IMR-90 (cell line): ENCODE measurements at regions not wholly inside any gene's neighbourhood (a gene's known extent, or its start where the extent isn't known, plus 50 kb on each side); places are given as distances from the start of the nearest gene placed in this dataset.

Experiments
- ATAC-seq: fragments of 200-7000 bp; cut with Tn5 transposase; 2 replicates; pipeline ENCODE4 v1.9.1; 2020; ENCODE audit warnings: low read depth, mild to moderate bottlenecking, moderate library complexity
- BruUV-seq: library from RNA; stranded (reverse); fragments of 400-500 nt; replicated peaks from 2 replicates; lab custom pipeline; 2021; lab: Mats Ljungman, UMichigan
- CTCF ChIA-PET: fragments of 300-600 bp; formaldehyde crosslinking; extraction: SDS; loops from one replicate; lab custom pipeline; 2021; ENCODE audit warnings: antibody characterized with exemption; lab: Yijun Ruan, JAX
- POLR2A ChIA-PET: fragments of 300-600 bp; sonication (Branson Sonifier 250); formaldehyde crosslinking; loops from one replicate; lab custom pipeline; 2022; ENCODE audit warnings: antibody characterized with exemption; ENCODE audit not compliant: unreplicated experiment; lab: Charles Lee
- DNase-seq: peaks from one replicate; pipeline ENCODE4 v3.0.0; 2013
- H2AFZ ChIP-seq: replicated peaks from 2 replicates; pipeline ENCODE3; 2013; ENCODE audit warnings: low read length, mild to moderate bottlenecking; ENCODE audit not compliant: poor library complexity
- H2AK5ac ChIP-seq: 2 replicates; pipeline ENCODE4 v1.6.1; 2013; ENCODE audit warnings: low read depth, low read length, inconsistent platforms
- H2AK9ac ChIP-seq: replicated peaks from 2 replicates; pipeline ENCODE3; 2013; ENCODE audit warnings: mild to moderate bottlenecking, low read depth, low read length, moderate library complexity; ENCODE audit not compliant: poor library complexity
- H2BK120ac ChIP-seq: 2 replicates; pipeline ENCODE4 v1.6.1; 2013; ENCODE audit warnings: low read depth, low read length, inconsistent platforms
- H2BK15ac ChIP-seq: 3 replicates; pipeline ENCODE4 v1.6.1; 2013; ENCODE audit warnings: low read depth, low read length, inconsistent platforms
- H2BK20ac ChIP-seq: 2 replicates; pipeline ENCODE4 v1.6.1; 2013; ENCODE audit warnings: low read depth, mild to moderate bottlenecking, inconsistent platforms, low read length, moderate library complexity
- H2BK5ac ChIP-seq: 2 replicates; pipeline ENCODE4 v1.6.1; 2013; ENCODE audit warnings: mild to moderate bottlenecking, low read depth, low read length, inconsistent platforms; ENCODE audit not compliant: poor library complexity, severe bottlenecking
- H3K14ac ChIP-seq: replicated peaks from 2 replicates; pipeline ENCODE4 v1.6.1; 2013; ENCODE audit warnings: low read depth, low read length, inconsistent platforms
- H3K18ac ChIP-seq: 2 replicates; pipeline ENCODE4 v1.6.1; 2013; ENCODE audit warnings: low read depth, low read length, control low read depth
- H3K23ac ChIP-seq: 2 replicates; pipeline ENCODE4 v1.6.1; 2013; ENCODE audit warnings: low read depth, low read length, inconsistent platforms
- H3K27ac ChIP-seq: 2 replicates; pipeline ENCODE4 v1.5.1; 2013; ENCODE audit warnings: mild to moderate bottlenecking, control low read depth, low read length; ENCODE audit not compliant: insufficient read depth
- H3K27me3 ChIP-seq: 2 replicates; pipeline ENCODE4 v1.6.1; 2013; ENCODE audit warnings: low read length; ENCODE audit not compliant: control insufficient read depth, insufficient read depth
- H3K36me3 ChIP-seq: 2 replicates; pipeline ENCODE4 v1.6.1; 2013; ENCODE audit warnings: low read length, mixed read lengths; ENCODE audit not compliant: control insufficient read depth, insufficient read depth
- H3K4ac ChIP-seq: 2 replicates; pipeline ENCODE4 v1.6.1; 2013; ENCODE audit warnings: low read depth, low read length, inconsistent platforms
- H3K4me1 ChIP-seq: 2 replicates; pipeline ENCODE4 v1.6.1; 2013; ENCODE audit warnings: low read length, mixed read lengths; ENCODE audit not compliant: control insufficient read depth, insufficient read depth
- H3K4me2 ChIP-seq: 2 replicates; pipeline ENCODE4 v1.6.1; 2013; ENCODE audit warnings: low read depth, mild to moderate bottlenecking, control low read depth, low read length, moderate library complexity
- H3K4me3 ChIP-seq: 2 replicates; pipeline ENCODE4 v1.5.1; 2013; ENCODE audit warnings: low read depth, mild to moderate bottlenecking, control low read depth, low read length, moderate library complexity; ENCODE audit not compliant: insufficient read depth
- H3K56ac ChIP-seq: 2 replicates; pipeline ENCODE4 v1.6.1; 2013; ENCODE audit warnings: low read length, inconsistent platforms; ENCODE audit not compliant: insufficient read depth; ENCODE audit errors: extremely low read depth
- H3K79me1 ChIP-seq, 2 experiments: 2 replicates each; pipeline ENCODE4 v1.6.1; 2013; ENCODE audit warnings: low read length in 2 of 2, inconsistent platforms in 1 of 2, low read depth in 1 of 2
- H3K9ac ChIP-seq: 2 replicates; pipeline ENCODE4 v1.6.1; 2013; ENCODE audit warnings: low read depth, low read length, control low read depth
- H3K9me1 ChIP-seq: 2 replicates; pipeline ENCODE4 v1.6.1; 2013; ENCODE audit warnings: low read length, inconsistent platforms; ENCODE audit not compliant: insufficient read depth
- H3K9me3 ChIP-seq: 2 replicates; pipeline ENCODE4 v1.6.1; 2013; ENCODE audit warnings: low read length; ENCODE audit not compliant: control insufficient read depth, insufficient read depth
- H4K20me1 ChIP-seq: 2 replicates; pipeline ENCODE4 v1.6.1; 2013; ENCODE audit warnings: low read length, inconsistent platforms; ENCODE audit not compliant: insufficient read depth
- H4K5ac ChIP-seq: 2 replicates; pipeline ENCODE4 v1.6.1; 2013; ENCODE audit warnings: mild to moderate bottlenecking, low read depth, low read length, control low read depth
- H4K8ac ChIP-seq, 2 experiments: 2 replicates each; pipeline ENCODE4 v1.6.1; 2013; ENCODE audit warnings: low read depth in 2 of 2, low read length in 2 of 2, control low read depth in 1 of 2, inconsistent platforms in 1 of 2
- H4K91ac ChIP-seq: 2 replicates; pipeline ENCODE4 v1.6.1; 2013; ENCODE audit warnings: low read depth, low read length, inconsistent platforms; ENCODE audit not compliant: insufficient read depth
- BHLHE40 ChIP-seq: fragments of 150-350 bp; IDR thresholded peaks from 2 replicates; pipeline ENCODE4 v1.6.1; 2016; ENCODE audit warnings: mild to moderate bottlenecking, low read depth, low read length
- CEBPB ChIP-seq: IDR thresholded peaks from 2 replicates; pipeline ENCODE4 v1.6.1; 2012; ENCODE audit warnings: low read depth, low read length, improper control_type of control experiment
- CHD1 ChIP-seq: IDR thresholded peaks from 2 replicates; pipeline ENCODE4 v1.6.1; 2012; ENCODE audit warnings: low read depth, low read length, improper control_type of control experiment
- FOS ChIP-seq: fragments of 150-350 bp; IDR thresholded peaks from 2 replicates; pipeline ENCODE4 v1.6.1; 2016; ENCODE audit warnings: low read depth, low read length
- MAFK ChIP-seq: IDR thresholded peaks from 2 replicates; pipeline ENCODE4 v1.6.1; 2012; ENCODE audit warnings: low read depth, low read length, improper control_type of control experiment
- MAZ ChIP-seq: IDR thresholded peaks from 2 replicates; pipeline ENCODE4 v1.6.1; 2012; ENCODE audit warnings: low read depth, mild to moderate bottlenecking, low read length, improper control_type of control experiment, moderate library complexity, borderline replicate concordance
- MXI1 ChIP-seq: IDR thresholded peaks from 2 replicates; pipeline ENCODE4 v1.6.1; 2012; ENCODE audit warnings: low read depth, mild to moderate bottlenecking, low read length, moderate library complexity, borderline replicate concordance
- NFE2L2 ChIP-seq: fragments of 150-350 bp; IDR thresholded peaks from 2 replicates; pipeline ENCODE4 v1.6.1; 2016; ENCODE audit warnings: low read depth, mild to moderate bottlenecking, low read length
- POLR2A ChIP-seq: IDR thresholded peaks from 2 replicates; pipeline ENCODE4 v1.6.1; 2012; ENCODE audit warnings: mild to moderate bottlenecking, low read depth, low read length
- RAD21 ChIP-seq: IDR thresholded peaks from 2 replicates; pipeline ENCODE4 v1.6.1; 2012; ENCODE audit warnings: low read length, improper control_type of control experiment
- RCOR1 ChIP-seq: IDR thresholded peaks from 2 replicates; pipeline ENCODE4 v1.6.1; 2012; ENCODE audit warnings: mild to moderate bottlenecking, low read length, improper control_type of control experiment; ENCODE audit not compliant: insufficient replicate concordance
- RFX5 ChIP-seq: IDR thresholded peaks from 2 replicates; pipeline ENCODE4 v1.8.0; 2012; ENCODE audit warnings: low read depth, mild to moderate bottlenecking, low read length, moderate library complexity
- SMC3 ChIP-seq: fragments of 150-350 bp; IDR thresholded peaks from 2 replicates; pipeline ENCODE4 v1.6.1; 2016; ENCODE audit warnings: low read depth, mild to moderate bottlenecking, antibody characterized with exemption, low read length, moderate library complexity
- WGBS, 2 experiments: methylation state at CpG; one replicate each; pipeline versions ENCODE4 v1.1.5 to v1.1.7; 2013; ENCODE audit warnings: missing lambda C conversion rate in 2 of 2; ENCODE audit not compliant: insufficient read length in 1 of 2; ENCODE audit errors: extremely low coverage in 2 of 2; 5-methylcytosine and 5-hydroxymethylcytosine counted together
- dilution Hi-C: fragments of 300-500 bp; cut with HindIII; formaldehyde crosslinking; loops from one replicate; pipeline ENCODE4 v1.14.3; 2018; ENCODE audit warnings: low sequenced_read_pairs; ENCODE audit not compliant: unreplicated experiment
- in situ Hi-C: fragments of 300-500 bp; cut with MboI; formaldehyde crosslinking; loops from 3 replicates; pipeline ENCODE4 v1.14.3; 2019; ENCODE audit warnings: low sequenced_read_pairs, inconsistent platforms, mixed read lengths
- intact Hi-C: fragments of 100-400 bp; cut with micrococcal nuclease; formaldehyde crosslinking; loops from 2 replicates; pipeline ENCODE4 v1.10.0; 2022
- TF ChIP-seq, protein P1 (sequence below): conservative IDR thresholded peaks from 2 replicates; pipeline ENCODE4 v1.5.1; 2012; ENCODE audit warnings: mild to moderate bottlenecking, low read depth, low read length, improper control_type of control experiment
- TF ChIP-seq, protein P2 (sequence below): fragments of 150-350 bp; IDR thresholded peaks from 2 replicates; pipeline ENCODE4 v1.6.1; 2016; ENCODE audit warnings: low read depth, mild to moderate bottlenecking, low read length, moderate library complexity, borderline replicate concordance
- TF ChIP-seq, protein P3 (sequence below): fragments of 150-350 bp; IDR thresholded peaks from 2 replicates; pipeline ENCODE4 v1.6.1; 2017; ENCODE audit warnings: mild to moderate bottlenecking, antibody characterized with exemption, low read length, low read depth

DNA sequence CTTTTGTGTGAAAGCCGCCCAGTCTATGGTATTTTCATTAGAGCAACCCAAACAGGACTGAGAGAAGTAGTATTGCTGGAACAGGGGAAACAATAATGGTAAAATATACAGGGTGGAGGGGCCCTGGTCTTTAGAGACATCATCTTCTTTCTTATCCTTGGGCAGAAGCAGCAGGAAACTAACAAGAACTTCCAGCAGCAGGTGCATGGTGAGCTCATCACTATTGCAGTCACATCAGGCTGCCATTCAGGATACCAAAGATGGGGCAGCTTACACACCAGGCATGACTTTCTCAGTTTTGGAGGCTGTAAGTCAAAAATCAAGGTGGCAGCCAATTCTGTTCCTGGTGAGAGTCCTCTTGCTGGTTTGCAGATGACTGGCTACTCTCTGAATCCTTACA is 478.3 kb upstream of the RUNX1 start:
- CTCF ChIA-PET, result interaction anchor here (0.7 kb wide), 1 partner anchor 15 kb away, joined by 3 read pairs; no protein-coding TSS in a partner anchor
- TF ChIP-seq RAD21 (no peak), BHLHE40 (no peak), RCOR1 (no peak), MAFK (no peak), CHD1 (no peak), MAZ (no peak), RFX5 (no peak), CEBPB (no peak), MXI1 (no peak), FOS (no peak), SMC3 (no peak), NFE2L2 (no peak), POLR2A (no peak)
- TF ChIP-seq, protein P1, sequence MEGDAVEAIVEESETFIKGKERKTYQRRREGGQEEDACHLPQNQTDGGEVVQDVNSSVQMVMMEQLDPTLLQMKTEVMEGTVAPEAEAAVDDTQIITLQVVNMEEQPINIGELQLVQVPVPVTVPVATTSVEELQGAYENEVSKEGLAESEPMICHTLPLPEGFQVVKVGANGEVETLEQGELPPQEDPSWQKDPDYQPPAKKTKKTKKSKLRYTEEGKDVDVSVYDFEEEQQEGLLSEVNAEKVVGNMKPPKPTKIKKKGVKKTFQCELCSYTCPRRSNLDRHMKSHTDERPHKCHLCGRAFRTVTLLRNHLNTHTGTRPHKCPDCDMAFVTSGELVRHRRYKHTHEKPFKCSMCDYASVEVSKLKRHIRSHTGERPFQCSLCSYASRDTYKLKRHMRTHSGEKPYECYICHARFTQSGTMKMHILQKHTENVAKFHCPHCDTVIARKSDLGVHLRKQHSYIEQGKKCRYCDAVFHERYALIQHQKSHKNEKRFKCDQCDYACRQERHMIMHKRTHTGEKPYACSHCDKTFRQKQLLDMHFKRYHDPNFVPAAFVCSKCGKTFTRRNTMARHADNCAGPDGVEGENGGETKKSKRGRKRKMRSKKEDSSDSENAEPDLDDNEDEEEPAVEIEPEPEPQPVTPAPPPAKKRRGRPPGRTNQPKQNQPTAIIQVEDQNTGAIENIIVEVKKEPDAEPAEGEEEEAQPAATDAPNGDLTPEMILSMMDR, result no peak
- TF ChIP-seq, protein P2, sequence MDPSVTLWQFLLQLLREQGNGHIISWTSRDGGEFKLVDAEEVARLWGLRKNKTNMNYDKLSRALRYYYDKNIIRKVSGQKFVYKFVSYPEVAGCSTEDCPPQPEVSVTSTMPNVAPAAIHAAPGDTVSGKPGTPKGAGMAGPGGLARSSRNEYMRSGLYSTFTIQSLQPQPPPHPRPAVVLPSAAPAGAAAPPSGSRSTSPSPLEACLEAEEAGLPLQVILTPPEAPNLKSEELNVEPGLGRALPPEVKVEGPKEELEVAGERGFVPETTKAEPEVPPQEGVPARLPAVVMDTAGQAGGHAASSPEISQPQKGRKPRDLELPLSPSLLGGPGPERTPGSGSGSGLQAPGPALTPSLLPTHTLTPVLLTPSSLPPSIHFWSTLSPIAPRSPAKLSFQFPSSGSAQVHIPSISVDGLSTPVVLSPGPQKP, result no peak
- TF ChIP-seq, protein P3, sequence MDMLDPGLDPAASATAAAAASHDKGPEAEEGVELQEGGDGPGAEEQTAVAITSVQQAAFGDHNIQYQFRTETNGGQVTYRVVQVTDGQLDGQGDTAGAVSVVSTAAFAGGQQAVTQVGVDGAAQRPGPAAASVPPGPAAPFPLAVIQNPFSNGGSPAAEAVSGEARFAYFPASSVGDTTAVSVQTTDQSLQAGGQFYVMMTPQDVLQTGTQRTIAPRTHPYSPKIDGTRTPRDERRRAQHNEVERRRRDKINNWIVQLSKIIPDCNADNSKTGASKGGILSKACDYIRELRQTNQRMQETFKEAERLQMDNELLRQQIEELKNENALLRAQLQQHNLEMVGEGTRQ, result no peak

More for the DNA sequence above, 478.3 kb upstream of the RUNX1 start:
- H4K5ac ChIP-seq, result no peak overlapping the region
- H3K9ac ChIP-seq, result no peak overlapping the region
- peaks cover 18% of the 10 kb centered on the region for H3K9me1 ChIP-seq
- no peak overlapping the region for H3K56ac ChIP-seq
- dilution Hi-C loops, result no loop called here
- H3K4me3 ChIP-seq, result no peak overlapping the region
- H4K8ac ChIP-seq, result no peak overlapping the region
- in situ Hi-C loops, result no loop called here
- H4K91ac ChIP-seq, result no peak overlapping the region; the same call in 1 of the 2 replicates
- H3K23ac ChIP-seq, result no peak overlapping the region
- WGBS, 2 experiments, result no CpG with 5 or more reads among the region's 1 CpG
- H2AK5ac ChIP-seq, result peak overlapping the region; percentile 45
- no TSS peak for BruUV-seq
- POLR2A ChIA-PET, result no interaction called here
- no peaks in the 10 kb centered on the region for H3K79me1 ChIP-seq
- no peaks in the 10 kb centered on the region for H4K20me1 ChIP-seq
- no peak overlapping the region for H2AFZ ChIP-seq
- H2BK15ac ChIP-seq, result no peak overlapping the region
- no peak for DNase-seq
- H3K4me1 ChIP-seq, result peaks cover 9% of the 10 kb centered on the region
- no peaks in the 10 kb centered on the region for H3K27me3 ChIP-seq
- ATAC-seq, result no peak
- no peak overlapping the region for H2BK120ac ChIP-seq
- H2BK20ac ChIP-seq, result peak overlapping the region; percentile 2; the same call in 1 of the 2 replicates
- H3K27ac ChIP-seq, result no peak overlapping the region
- H3K36me3 ChIP-seq, result no peaks in the 10 kb centered on the region
- H3K18ac ChIP-seq, result no peak overlapping the region
- no peak overlapping the region for H3K4me2 ChIP-seq
- no peak overlapping the region for H2AK9ac ChIP-seq
- intact Hi-C loops, result no loop called here
- no peak overlapping the region for H3K4ac ChIP-seq
- no peaks in the 10 kb centered on the region for H3K9me3 ChIP-seq
- H2BK5ac ChIP-seq, result no peak overlapping the region
- peak overlapping the region; percentile 87; the same call in 1 of the 2 replicates for H3K14ac ChIP-seq
